ENCODE measurements at regions not wholly inside any gene's neighbourhood (a gene's known extent, or its start where the extent isn't known, plus 50 kb on each side); places are given as distances from the start of the nearest gene placed in this dataset.

- no peak for TF ChIP-seq CTCF (IDR thresholded peaks at IDR 0.05; ENCODE audit: insufficient read depth, missing control alignments)
- DNase-seq (ENCODE audit: insufficient read length, low spot score): no peak
- FAIRE-seq: no peak
Observed at GRCh38 chr5:2213121-2213730, 330.5 kb upstream of the IRX4 start.

- no peak for FAIRE-seq
- no peak for TF ChIP-seq CTCF (IDR thresholded peaks at IDR 0.05; ENCODE audit: insufficient read depth, missing control alignments)
- no peak for DNase-seq (ENCODE audit: insufficient read length, low spot score)
Observed at GRCh38 chr5:2212481-2212880, 329.8 kb upstream of the IRX4 start.

DNA sequence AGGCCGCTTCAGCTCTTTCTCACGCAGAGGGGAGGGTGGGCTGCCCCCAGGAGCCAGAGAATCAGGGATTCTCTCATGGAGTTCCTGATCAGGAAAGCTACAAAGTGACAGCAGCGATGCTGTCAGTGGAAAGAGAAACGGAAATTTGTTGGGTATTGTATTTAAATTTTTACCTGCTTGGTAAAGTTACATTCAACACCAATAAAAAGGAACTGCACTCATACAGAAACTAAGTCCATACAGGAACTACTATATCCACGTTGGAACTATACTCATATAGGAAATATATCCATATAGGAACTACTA lies 325.5 kb upstream of the IRX4 start:
- DNase-seq (ENCODE audit: insufficient read length, low spot score): no peak
- TF ChIP-seq CTCF (IDR thresholded peaks at IDR 0.05; ENCODE audit: insufficient read depth, missing control alignments): no peak
- FAIRE-seq: no peak

GRCh38 chr5:2207416-2208238 lies 324.9 kb upstream of the IRX4 start:
- TF ChIP-seq CTCF (IDR thresholded peaks at IDR 0.05; ENCODE audit: insufficient read depth, missing control alignments): no peak
- no peak for DNase-seq (ENCODE audit: insufficient read length, low spot score)
- no peak for FAIRE-seq

GRCh38 chr5:2207109-2207399 lies 324.3 kb upstream of the IRX4 start:
- FAIRE-seq: no peak
- no peak for DNase-seq (ENCODE audit: insufficient read length, low spot score)
- no peak for TF ChIP-seq CTCF (IDR thresholded peaks at IDR 0.05; ENCODE audit: insufficient read depth, missing control alignments)

GRCh38 chr5:2206293-2207108 lies 323.8 kb upstream of the IRX4 start:
- TF ChIP-seq CTCF (IDR thresholded peaks at IDR 0.05; ENCODE audit: insufficient read depth, missing control alignments): no peak
- no peak for FAIRE-seq
- no peak for DNase-seq (ENCODE audit: insufficient read length, low spot score)

Measured in D721Med (cell line).